ENCODE measurements at regions not wholly inside any gene's neighbourhood (a gene's known extent, or its start where the extent isn't known, plus 50 kb on each side); places are given as distances from the start of the nearest gene placed in this dataset.

DNA sequence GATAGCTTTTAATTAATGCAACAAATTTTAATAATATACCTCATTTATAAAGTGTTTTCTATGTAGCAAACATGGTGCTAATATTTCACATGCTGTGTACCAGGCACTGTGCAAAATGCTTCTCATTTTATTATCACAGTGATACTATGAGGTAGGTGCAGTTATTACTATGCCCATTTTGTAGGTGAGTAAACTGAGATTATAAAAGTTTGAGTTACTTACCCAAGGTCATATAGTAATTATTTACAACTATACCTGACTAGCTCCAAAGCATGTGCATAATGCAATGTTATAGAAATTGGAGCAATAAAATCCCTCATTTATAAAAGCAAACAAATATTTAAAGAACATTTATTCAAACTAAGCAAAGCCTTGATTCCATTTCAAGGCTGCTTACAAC is 54.5 kb upstream of the DCBLD2 start:
- DNase-seq = no peak

DNA sequence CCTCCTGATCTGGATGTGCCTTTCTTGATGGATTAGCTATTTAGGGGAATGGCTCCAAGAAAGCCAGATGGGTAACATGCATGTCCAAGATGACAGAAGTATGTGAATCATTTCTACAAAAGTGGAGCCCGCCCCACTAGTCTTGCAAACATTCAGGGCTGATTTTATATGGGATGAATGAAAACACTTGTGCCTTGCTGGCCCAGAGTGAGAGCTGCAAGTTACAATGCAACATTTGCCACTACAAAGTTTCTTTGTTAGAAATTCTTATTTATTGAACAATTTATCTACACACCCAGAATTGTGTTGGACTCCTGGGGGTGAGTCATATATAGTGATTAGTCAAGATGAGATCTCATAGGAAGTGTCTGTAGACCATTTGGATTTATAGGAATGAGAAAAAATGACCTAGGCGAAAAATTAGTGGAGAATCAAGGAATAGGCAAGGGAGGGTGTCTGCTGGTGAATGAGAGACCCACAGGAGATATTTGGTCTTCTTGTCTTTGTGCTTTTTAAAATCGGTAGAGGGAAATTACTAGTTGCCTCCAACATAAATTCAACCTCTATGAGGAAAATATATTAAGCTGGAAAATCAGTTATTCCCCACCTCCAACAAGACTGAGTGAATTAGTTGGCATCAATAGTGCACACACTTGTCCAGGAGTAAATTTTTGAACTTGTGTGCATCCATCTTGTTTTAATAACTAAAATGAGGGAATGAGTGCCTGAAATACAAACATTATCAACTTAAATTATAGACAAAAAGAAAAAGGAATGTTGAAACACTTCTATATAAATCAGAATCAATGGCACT is 53.5 kb upstream of the DCBLD2 start:
- DNase-seq = no peak

DNA sequence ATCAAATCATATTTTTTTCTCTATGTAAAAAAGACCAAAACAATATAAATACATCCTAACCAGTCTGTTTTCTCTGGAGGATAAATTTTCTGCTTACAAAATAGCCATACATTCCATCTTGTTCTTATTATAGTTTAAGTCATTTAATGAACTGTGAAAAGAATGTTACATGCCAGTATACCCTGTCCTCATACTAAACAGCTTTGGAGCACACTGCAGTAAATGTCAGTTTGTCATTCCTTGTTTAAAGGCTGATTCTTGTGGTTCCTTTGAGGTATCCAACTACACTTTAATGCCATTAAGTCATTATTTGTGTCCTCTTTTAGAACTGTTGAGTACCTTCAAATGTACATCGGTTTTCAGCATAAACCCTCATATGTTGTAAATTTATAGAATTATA is 52.7 kb upstream of the DCBLD2 start:
- no peak for DNase-seq

DNA sequence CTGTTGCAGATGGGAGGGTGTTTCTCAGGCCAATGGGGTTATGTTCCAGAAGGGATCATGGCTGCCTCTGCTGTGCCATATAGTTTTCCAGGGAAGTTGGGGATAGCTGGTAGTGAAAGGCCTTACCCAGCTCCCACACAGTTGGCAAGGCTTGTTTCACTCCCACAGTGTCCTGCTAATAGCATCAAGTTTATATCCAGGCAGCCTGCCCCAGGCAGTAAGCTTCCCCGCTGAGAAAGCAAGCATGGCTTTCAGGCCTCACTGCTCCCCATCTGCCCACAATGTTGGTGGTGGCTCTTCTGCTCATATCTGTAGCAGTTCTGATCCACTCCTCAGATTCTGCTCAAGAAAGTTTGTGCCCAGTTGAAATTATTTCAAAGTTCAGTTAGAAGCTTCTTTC is 50.9 kb upstream of the DCBLD2 start:
- no peak for DNase-seq
